Renal pelvis (tissue), 1 donor: ENCODE measurements at regions not wholly inside any gene's neighbourhood (a gene's known extent, or its start where the extent isn't known, plus 50 kb on each side); places are given as distances from the start of the nearest gene placed in this dataset.
"Not testable (repeated sequence)": the region's sequence is repeated elsewhere in the genome, so short reads cannot be mapped to it uniquely, and the experiment has no call there.

ENCODE experiments used
- DNase-seq: peaks from one replicate; pipeline ENCODE4 v3.0.0-alpha.2; 2013

- DNase-seq: no peak
Measured at GRCh38 chr11:91158891-91159537, 936.2 kb upstream of the CHORDC1 start.

DNA sequence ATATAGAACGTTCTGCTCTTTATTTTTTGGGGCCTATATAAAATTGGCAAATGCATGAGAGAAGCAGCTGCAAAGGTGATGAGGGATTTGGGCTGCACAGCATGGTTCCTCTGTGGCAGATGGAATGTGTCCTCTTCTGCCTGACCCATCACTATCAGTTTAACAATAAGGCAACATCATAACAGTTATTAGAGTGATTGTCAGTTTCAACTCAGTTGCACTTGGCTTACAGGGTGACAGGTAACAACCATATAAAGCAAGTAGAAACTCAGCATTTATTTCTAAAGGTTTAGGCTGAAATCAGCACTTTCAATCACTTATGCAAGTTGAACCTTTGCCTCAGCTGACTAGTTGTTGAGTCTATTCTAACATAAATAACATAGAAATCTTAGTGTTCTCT lies 935.4 kb upstream of the CHORDC1 start:
- no peak for DNase-seq

- no peak for DNase-seq
Measured at GRCh38 chr11:91156041-91156440, 933.2 kb upstream of the CHORDC1 start.

GRCh38 chr11:91147885-91148284 lies 925.0 kb upstream of the CHORDC1 start:
- no peak for DNase-seq

GRCh38 chr11:91141655-91142054 lies 918.8 kb upstream of the CHORDC1 start:
- DNase-seq: no peak

GRCh38 chr11:91136631-91137030 lies 913.8 kb upstream of the CHORDC1 start:
- DNase-seq: no peak

DNA sequence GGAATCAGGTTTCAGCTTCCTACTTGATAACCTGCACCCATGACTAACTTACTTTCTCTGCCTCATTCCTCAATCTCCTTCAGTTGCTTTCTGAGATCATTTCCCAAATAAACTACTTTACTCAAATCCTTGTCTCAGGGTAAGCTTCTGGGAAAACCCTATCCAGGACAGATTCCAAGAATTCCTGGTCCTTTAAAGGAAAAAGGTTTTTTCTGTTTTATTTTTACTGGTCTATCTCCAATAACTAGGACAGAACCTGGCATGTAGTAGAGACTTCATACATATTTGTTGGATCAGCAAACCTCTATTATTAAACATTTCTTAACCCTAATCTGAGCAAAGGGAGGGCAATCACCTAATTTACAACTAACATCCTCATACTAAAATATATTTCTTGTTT lies 910.5 kb upstream of the CHORDC1 start:
- DNase-seq: no peak

DNA sequence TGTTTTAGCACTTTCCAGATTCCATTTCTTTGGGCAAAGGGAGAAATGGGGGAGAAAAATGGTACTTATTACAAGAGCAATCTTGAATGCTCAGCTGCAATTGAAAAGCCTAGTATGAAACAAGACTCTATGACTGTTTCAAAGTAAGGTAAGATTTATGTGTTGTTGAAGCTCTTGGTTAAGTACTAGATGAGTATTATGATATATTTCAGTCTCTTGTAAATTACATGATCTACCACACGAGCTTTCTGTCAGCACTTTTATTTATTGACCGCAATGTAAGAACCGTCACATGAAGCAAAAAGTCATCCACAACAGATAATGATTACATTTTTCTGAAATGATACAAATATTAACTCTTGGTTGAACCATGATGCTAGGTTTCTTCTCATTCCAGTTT lies 906.7 kb upstream of the CHORDC1 start:
- no peak for DNase-seq

DNA sequence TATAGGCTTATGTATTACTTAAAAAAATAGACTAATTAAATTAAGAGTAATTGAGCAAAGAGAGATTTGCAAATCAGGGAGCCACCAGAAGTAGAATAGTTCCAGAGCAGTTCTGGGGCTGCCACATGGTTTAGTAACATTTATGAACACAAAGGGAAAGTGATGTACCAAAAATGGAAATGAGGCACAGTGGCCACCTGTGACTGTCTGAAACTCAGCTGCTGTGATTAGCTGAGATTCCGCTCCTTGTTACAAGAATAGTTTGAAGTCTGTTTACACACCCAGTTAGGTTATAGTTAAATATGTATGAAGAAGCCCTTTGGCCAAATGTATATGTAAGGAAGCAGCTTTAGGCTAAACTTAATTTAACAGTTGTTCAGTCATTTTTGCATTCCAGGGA lies 901.5 kb upstream of the CHORDC1 start:
- no peak for DNase-seq

DNA sequence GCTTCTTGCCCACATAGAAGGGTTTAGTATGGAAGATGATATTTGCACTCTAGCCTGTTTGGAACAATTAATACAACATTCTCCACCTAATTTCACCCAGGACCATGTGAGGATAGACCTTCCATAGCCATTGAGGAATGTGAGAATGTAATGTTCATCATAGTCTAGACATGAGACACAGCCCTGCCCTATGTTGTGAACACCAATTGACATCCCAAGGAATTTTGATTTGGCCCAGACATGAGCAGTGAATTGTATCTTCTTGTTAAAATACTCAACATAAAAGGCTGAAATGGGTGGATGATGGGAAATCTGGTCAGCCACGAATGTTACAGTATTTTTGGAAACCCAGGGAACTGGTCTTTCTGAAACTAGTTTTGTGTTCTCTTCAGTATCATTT lies 892.3 kb upstream of the CHORDC1 start:
- no peak for DNase-seq

GRCh38 chr11:91104237-91104636 lies 881.4 kb upstream of the CHORDC1 start:
- DNase-seq: no peak

- DNase-seq: no peak
Measured at GRCh38 chr11:91100427-91100826, 877.6 kb upstream of the CHORDC1 start.

DNA sequence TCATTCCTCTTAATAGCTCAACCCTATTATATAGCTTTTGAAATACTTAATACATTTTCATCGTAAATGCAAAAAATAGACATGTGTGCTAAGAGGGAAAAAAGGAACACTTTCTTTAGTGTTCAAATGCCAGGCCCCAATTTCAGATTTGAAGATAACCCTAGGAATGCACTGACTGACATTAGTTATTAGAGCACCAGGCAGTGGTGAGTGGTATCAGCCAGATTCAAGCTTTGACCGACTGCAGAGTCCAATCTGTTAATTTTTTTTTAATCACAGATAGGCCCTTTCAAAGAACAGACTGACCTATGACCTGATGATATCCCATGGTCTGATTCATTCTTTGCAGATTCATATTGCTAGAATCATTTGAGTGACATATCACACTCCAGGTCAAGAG lies 874.2 kb upstream of the CHORDC1 start:
- no peak for DNase-seq

GRCh38 chr11:91093141-91093540 lies 870.3 kb upstream of the CHORDC1 start:
- DNase-seq: no peak

- DNase-seq: no peak
Measured at GRCh38 chr11:91091563-91091962, 868.7 kb upstream of the CHORDC1 start.

GRCh38 chr11:91086028-91086427 lies 863.2 kb upstream of the CHORDC1 start:
- DNase-seq: no peak

DNA sequence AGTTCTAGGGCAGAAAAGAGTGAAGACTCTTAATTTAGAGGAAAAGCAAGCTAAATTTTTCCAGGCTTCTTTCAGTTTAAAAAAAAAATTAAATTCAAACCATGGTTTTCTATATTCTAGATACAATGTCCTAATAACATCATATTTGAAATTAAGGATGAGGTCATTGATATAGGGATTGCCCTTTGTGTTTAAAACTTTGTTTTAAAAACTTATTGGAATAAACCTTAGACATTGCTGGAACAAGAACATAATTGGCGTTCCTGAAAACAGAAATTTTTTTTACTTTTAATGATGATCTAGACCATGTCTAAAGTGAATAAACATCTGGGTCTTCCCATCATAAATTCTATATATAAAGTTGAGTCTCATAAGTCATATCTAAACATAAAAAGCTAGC lies 859.4 kb upstream of the CHORDC1 start:
- no peak for DNase-seq

- DNase-seq: no peak
Measured at GRCh38 chr11:91081440-91082043, 858.7 kb upstream of the CHORDC1 start.

DNA sequence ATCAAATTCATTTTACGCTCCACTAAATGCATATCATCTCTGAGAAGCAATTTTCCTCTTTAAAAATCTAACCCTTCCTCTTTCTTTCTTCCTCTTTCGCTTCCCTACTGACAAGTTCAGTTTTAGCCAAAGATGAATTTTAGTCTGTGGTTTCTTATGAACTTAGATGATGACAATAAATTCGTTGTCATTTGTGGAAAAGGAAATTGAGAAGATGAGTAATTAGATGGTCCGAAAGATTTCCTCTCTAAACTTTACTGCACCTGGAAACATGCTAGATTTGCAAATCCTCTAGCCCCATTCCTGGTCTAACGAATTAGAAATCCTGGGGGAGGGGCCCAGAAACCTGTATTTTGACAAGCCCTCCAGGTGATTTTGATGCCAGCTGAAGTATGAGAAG lies 855.4 kb upstream of the CHORDC1 start:
- DNase-seq: no peak

GRCh38 chr11:91075032-91075695 lies 852.3 kb upstream of the CHORDC1 start:
- no peak for DNase-seq

- no peak for DNase-seq
Measured at GRCh38 chr11:91067666-91068065, 844.8 kb upstream of the CHORDC1 start.

DNA sequence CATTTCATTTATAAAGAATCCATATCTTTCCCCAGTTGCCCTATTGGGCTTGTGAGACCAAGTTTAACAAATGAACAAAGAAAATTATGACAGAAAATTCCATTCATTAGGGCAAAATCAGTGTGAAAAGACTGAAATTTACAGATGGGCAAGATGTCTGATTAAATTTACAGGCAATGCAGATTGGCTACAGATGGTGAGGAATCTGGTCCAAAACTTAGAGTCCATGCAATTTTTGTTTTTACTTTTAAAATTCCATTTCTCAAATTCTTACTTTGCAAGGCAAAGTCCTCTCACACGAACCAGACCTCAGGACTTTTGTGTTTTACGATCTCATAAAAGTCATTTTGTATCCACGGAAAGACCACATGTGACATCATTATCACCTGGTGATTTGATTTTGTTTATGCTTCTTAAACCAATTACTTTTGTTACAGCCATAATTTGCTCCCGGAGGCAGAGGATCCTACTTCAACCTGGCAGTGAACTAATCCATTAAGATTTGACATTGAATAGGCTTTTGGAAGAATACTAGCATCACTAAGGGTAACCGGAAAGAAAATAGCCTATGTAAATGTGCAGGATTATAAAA lies 843.7 kb upstream of the CHORDC1 start:
- DNase-seq: no peak

GRCh38 chr11:91063399-91063798 lies 840.5 kb upstream of the CHORDC1 start:
- not testable (repeated sequence) for DNase-seq
